ENCODE measurements at regions not wholly inside any gene's neighbourhood (a gene's known extent, or its start where the extent isn't known, plus 50 kb on each side); places are given as distances from the start of the nearest gene placed in this dataset.

DNA sequence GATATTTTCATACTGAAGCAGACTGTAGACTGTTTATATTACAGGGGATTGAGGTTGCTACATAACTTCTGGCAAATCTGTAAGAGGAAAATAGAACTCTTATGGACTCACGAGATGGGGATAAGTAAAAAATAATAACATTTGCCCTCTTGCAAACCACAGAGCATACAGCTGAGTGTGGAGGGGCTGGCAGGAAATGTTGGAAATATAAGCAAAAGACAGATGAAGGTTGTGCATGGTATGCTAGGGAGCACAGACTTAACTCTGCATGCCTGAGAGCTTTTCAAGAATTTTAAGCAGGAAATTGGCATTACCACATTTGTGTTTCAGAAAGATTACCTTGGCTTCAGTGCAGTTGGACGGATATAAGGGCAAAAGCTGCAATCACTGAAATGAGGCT, 411.1 kb downstream of the RAD51AP2 start:
- Histone ChIP-seq H3K27me3 (ENCODE audit: control insufficient read depth, insufficient read depth, low read length) (no peaks in the 10 kb centered on the region), H3K9ac (ENCODE audit: low read depth, low read length) (no peak overlapping the region), H3K4me1 (ENCODE audit: control insufficient read depth, insufficient read depth, low read length) (no peaks in the 10 kb centered on the region), H3K4me3 (ENCODE audit: low read depth, low read length) (no peak overlapping the region), H3K36me3 (ENCODE audit: control insufficient read depth, insufficient read depth, low read length) (no peaks in the 10 kb centered on the region), H3K9me3 (ENCODE audit: control insufficient read depth, insufficient read depth, low read length) (no peaks in the 10 kb centered on the region), H3K27ac (ENCODE audit: low read depth, low read length) (no peak overlapping the region)

DNA sequence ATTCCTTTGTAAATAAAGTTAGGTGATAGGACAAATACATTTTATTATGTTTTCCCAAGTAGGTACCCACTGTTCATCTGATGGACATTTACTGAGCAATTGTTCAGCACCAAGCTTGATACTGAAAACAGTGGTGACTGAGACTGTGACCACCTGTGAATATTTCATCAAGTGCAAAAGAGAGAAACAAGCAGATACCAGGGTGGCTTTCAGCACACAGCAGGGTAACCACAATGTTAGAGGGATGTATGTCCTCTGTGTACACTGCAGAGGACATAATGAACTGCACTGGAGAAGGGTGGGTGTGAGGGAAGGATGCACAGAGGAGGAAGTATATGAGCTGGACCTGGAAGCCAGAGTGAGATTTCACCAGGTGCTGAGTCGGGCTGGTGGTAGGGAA, 411.8 kb downstream of the RAD51AP2 start:
- Histone ChIP-seq H3K27ac (ENCODE audit: low read depth, low read length) (no peak overlapping the region), H3K36me3 (ENCODE audit: control insufficient read depth, insufficient read depth, low read length) (no peaks in the 10 kb centered on the region), H3K27me3 (ENCODE audit: control insufficient read depth, insufficient read depth, low read length) (no peaks in the 10 kb centered on the region), H3K4me3 (ENCODE audit: low read depth, low read length) (no peak overlapping the region), H3K4me1 (ENCODE audit: control insufficient read depth, insufficient read depth, low read length) (no peaks in the 10 kb centered on the region), H3K9ac (ENCODE audit: low read depth, low read length) (no peak overlapping the region), H3K9me3 (ENCODE audit: control insufficient read depth, insufficient read depth, low read length) (no peaks in the 10 kb centered on the region)

GRCh38 chr2:17104454-17104853, 413.8 kb downstream of the RAD51AP2 start:
- no peak overlapping the region for H3K4me3 ChIP-seq (ENCODE audit: low read depth, low read length)
- no peaks in the 10 kb centered on the region for H3K9me3 ChIP-seq (ENCODE audit: control insufficient read depth, insufficient read depth, low read length)
- no peak overlapping the region for H3K27ac ChIP-seq (ENCODE audit: low read depth, low read length)
- H3K27me3 ChIP-seq (ENCODE audit: control insufficient read depth, insufficient read depth, low read length) = no peaks in the 10 kb centered on the region
- no peaks in the 10 kb centered on the region for H3K4me1 ChIP-seq (ENCODE audit: control insufficient read depth, insufficient read depth, low read length)
- H3K36me3 ChIP-seq (ENCODE audit: control insufficient read depth, insufficient read depth, low read length) = no peaks in the 10 kb centered on the region
- H3K9ac ChIP-seq (ENCODE audit: low read depth, low read length) = no peak overlapping the region

DNA sequence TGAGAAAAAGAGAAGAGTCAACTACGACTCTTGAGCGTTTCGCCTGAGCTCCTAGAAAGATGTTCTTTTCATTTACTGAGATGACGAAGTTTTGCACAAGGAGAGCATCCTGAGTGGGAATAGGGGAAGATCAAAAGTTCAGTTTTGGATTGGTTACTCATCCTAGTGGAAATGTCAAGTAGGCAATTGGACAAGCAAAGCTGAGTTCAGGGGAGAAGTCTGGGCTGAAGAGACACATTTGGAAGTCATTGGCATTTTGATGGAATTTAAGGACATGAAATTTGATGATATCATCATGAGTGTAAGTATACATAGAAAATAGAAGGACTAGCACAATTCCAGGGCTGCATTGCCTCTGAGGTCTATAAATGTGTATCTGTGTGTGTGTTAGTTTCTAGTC, 416.6 kb downstream of the RAD51AP2 start:
- no peaks in the 10 kb centered on the region for H3K9me3 ChIP-seq (ENCODE audit: control insufficient read depth, insufficient read depth, low read length)
- H3K36me3 ChIP-seq (ENCODE audit: control insufficient read depth, insufficient read depth, low read length) = no peaks in the 10 kb centered on the region
- no peak overlapping the region for H3K27ac ChIP-seq (ENCODE audit: low read depth, low read length)
- no peak overlapping the region for H3K9ac ChIP-seq (ENCODE audit: low read depth, low read length)
- H3K27me3 ChIP-seq (ENCODE audit: control insufficient read depth, insufficient read depth, low read length) = no peaks in the 10 kb centered on the region
- H3K4me1 ChIP-seq (ENCODE audit: control insufficient read depth, insufficient read depth, low read length) = no peaks in the 10 kb centered on the region
- H3K4me3 ChIP-seq (ENCODE audit: low read depth, low read length) = no peak overlapping the region

GRCh38 chr2:17101091-17101490, 417.1 kb downstream of the RAD51AP2 start:
- Histone ChIP-seq H3K4me3 (ENCODE audit: low read depth, low read length) (no peak overlapping the region), H3K36me3 (ENCODE audit: control insufficient read depth, insufficient read depth, low read length) (no peaks in the 10 kb centered on the region), H3K9ac (ENCODE audit: low read depth, low read length) (no peak overlapping the region), H3K4me1 (ENCODE audit: control insufficient read depth, insufficient read depth, low read length) (no peaks in the 10 kb centered on the region), H3K27me3 (ENCODE audit: control insufficient read depth, insufficient read depth, low read length) (no peaks in the 10 kb centered on the region), H3K9me3 (ENCODE audit: control insufficient read depth, insufficient read depth, low read length) (no peaks in the 10 kb centered on the region), H3K27ac (ENCODE audit: low read depth, low read length) (no peak overlapping the region)

- H3K27me3 ChIP-seq (ENCODE audit: control insufficient read depth, insufficient read depth, low read length) = no peaks in the 10 kb centered on the region
- no peaks in the 10 kb centered on the region for H3K9me3 ChIP-seq (ENCODE audit: control insufficient read depth, insufficient read depth, low read length)
- no peak overlapping the region for H3K4me3 ChIP-seq (ENCODE audit: low read depth, low read length)
- no peak overlapping the region for H3K9ac ChIP-seq (ENCODE audit: low read depth, low read length)
- H3K4me1 ChIP-seq (ENCODE audit: control insufficient read depth, insufficient read depth, low read length) = no peaks in the 10 kb centered on the region
- H3K27ac ChIP-seq (ENCODE audit: low read depth, low read length) = no peak overlapping the region
- H3K36me3 ChIP-seq (ENCODE audit: control insufficient read depth, insufficient read depth, low read length) = no peaks in the 10 kb centered on the region
Observed at GRCh38 chr2:17095340-17095739, 422.9 kb downstream of the RAD51AP2 start.

DNA sequence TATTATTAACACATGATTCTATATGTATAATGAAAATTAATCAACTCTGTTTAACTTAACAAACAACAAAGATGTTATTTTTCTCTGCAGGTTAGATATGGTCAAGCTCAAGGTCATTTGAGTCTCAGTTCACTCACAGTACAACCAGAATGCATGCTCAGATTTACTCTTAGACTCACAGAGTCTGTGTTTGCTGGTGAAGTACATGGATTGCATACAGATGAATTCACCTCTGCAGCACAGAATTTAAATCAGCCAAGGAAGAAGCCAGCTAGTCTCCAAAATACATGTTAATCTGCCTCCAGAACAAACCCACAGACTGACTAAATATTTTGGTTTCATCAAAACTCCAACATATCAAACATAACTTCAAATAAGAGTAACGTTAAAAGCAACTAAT, 424.5 kb downstream of the RAD51AP2 start:
- no peak overlapping the region for H3K9ac ChIP-seq (ENCODE audit: low read depth, low read length)
- H3K4me1 ChIP-seq (ENCODE audit: control insufficient read depth, insufficient read depth, low read length) = no peaks in the 10 kb centered on the region
- H3K27me3 ChIP-seq (ENCODE audit: control insufficient read depth, insufficient read depth, low read length) = no peaks in the 10 kb centered on the region
- H3K4me3 ChIP-seq (ENCODE audit: low read depth, low read length) = no peak overlapping the region
- no peaks in the 10 kb centered on the region for H3K9me3 ChIP-seq (ENCODE audit: control insufficient read depth, insufficient read depth, low read length)
- no peak overlapping the region for H3K27ac ChIP-seq (ENCODE audit: low read depth, low read length)
- no peaks in the 10 kb centered on the region for H3K36me3 ChIP-seq (ENCODE audit: control insufficient read depth, insufficient read depth, low read length)

GRCh38 chr2:17086990-17087389, 421.4 kb upstream of the CYRIA start:
- H3K36me3 ChIP-seq (ENCODE audit: control insufficient read depth, insufficient read depth, low read length) = no peaks in the 10 kb centered on the region
- H3K27ac ChIP-seq (ENCODE audit: low read depth, low read length) = no peak overlapping the region
- H3K27me3 ChIP-seq (ENCODE audit: control insufficient read depth, insufficient read depth, low read length) = no peaks in the 10 kb centered on the region
- H3K9ac ChIP-seq (ENCODE audit: low read depth, low read length) = no peak overlapping the region
- no peaks in the 10 kb centered on the region for H3K4me1 ChIP-seq (ENCODE audit: control insufficient read depth, insufficient read depth, low read length)
- H3K4me3 ChIP-seq (ENCODE audit: low read depth, low read length) = no peak overlapping the region
- H3K9me3 ChIP-seq (ENCODE audit: control insufficient read depth, insufficient read depth, low read length) = no peaks in the 10 kb centered on the region

DNA sequence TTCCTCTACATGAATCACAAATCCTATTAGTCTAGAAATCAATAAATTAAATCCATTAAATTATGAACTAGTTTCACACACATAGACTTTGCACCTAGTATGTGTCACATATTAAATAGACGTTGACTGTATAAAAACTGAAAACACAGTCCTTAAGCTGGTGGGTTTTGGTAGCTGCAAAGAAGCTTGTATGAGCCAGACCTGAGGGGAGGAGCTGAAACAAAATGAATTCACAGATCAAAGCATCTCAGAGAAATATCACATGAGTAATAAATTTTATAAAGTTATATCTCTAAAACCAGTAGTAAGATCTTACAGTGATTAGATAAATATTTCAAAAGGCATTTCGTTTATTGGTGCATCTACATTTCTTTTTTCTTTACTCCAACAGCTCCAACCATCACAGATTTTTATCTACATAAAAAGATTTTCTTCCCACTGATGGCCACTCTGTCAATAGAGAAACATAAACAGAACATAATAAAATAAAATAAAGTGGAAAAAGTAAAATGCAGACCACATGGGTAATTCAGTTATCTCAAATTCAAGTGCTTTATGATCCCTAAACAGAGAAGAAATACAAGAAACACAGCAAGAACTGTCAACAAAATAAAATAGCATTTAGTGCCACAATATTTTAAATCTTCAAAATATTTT, 420.0 kb upstream of the CYRIA start:
- Histone ChIP-seq H3K4me1 (ENCODE audit: control insufficient read depth, insufficient read depth, low read length) (no peaks in the 10 kb centered on the region), H3K9ac (ENCODE audit: low read depth, low read length) (no peak overlapping the region), H3K9me3 (ENCODE audit: control insufficient read depth, insufficient read depth, low read length) (0 out of 2 replicates have a peak, but pooled peaks cover 2% of the 10 kb centered on the region), H3K27me3 (ENCODE audit: control insufficient read depth, insufficient read depth, low read length) (no peaks in the 10 kb centered on the region), H3K27ac (ENCODE audit: low read depth, low read length) (no peak overlapping the region), H3K36me3 (ENCODE audit: control insufficient read depth, insufficient read depth, low read length) (no peaks in the 10 kb centered on the region), H3K4me3 (ENCODE audit: low read depth, low read length) (no peak overlapping the region)

- Histone ChIP-seq H3K27ac (ENCODE audit: low read depth, low read length) (no peak overlapping the region), H3K9ac (ENCODE audit: low read depth, low read length) (no peak overlapping the region), H3K27me3 (ENCODE audit: control insufficient read depth, insufficient read depth, low read length) (no peaks in the 10 kb centered on the region), H3K36me3 (ENCODE audit: control insufficient read depth, insufficient read depth, low read length) (no peaks in the 10 kb centered on the region), H3K9me3 (ENCODE audit: control insufficient read depth, insufficient read depth, low read length) (peaks cover 8% of the 10 kb centered on the region; the same call in 1 of the 2 replicates), H3K4me1 (ENCODE audit: control insufficient read depth, insufficient read depth, low read length) (no peaks in the 10 kb centered on the region), H3K4me3 (ENCODE audit: low read depth, low read length) (no peak overlapping the region)
Observed at GRCh38 chr2:17084877-17085276, 419.2 kb upstream of the CYRIA start.

DNA sequence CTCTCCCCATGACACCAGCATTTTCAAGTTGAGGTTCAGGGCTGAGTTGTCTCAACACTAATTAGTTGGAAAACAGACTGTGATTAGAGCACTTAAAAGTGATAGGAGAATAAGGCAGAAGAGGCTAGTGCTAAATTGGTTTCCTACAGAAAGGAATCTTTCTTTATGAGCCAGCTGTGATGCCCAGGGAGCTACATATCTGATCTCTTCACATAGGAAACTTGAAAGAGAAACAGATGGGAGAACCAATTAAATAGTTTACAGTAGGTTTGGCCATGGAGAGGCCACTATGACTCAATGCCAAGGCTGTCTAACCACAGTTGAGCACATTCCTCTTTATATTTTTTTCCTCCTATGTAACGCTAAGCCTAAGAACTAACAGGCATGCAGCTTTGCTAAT, 418.3 kb upstream of the CYRIA start:
- Histone ChIP-seq H3K4me3 (ENCODE audit: low read depth, low read length) (no peak overlapping the region), H3K4me1 (ENCODE audit: control insufficient read depth, insufficient read depth, low read length) (no peaks in the 10 kb centered on the region), H3K9ac (ENCODE audit: low read depth, low read length) (no peak overlapping the region), H3K36me3 (ENCODE audit: control insufficient read depth, insufficient read depth, low read length) (no peaks in the 10 kb centered on the region), H3K27ac (ENCODE audit: low read depth, low read length) (no peak overlapping the region), H3K27me3 (ENCODE audit: control insufficient read depth, insufficient read depth, low read length) (no peaks in the 10 kb centered on the region), H3K9me3 (ENCODE audit: control insufficient read depth, insufficient read depth, low read length) (peaks cover 17% of the 10 kb centered on the region)

- Histone ChIP-seq H3K9me3 (ENCODE audit: control insufficient read depth, insufficient read depth, low read length) (peaks cover 17% of the 10 kb centered on the region), H3K4me3 (ENCODE audit: low read depth, low read length) (no peak overlapping the region), H3K27me3 (ENCODE audit: control insufficient read depth, insufficient read depth, low read length) (no peaks in the 10 kb centered on the region), H3K27ac (ENCODE audit: low read depth, low read length) (no peak overlapping the region), H3K9ac (ENCODE audit: low read depth, low read length) (no peak overlapping the region), H3K4me1 (ENCODE audit: control insufficient read depth, insufficient read depth, low read length) (no peaks in the 10 kb centered on the region), H3K36me3 (ENCODE audit: control insufficient read depth, insufficient read depth, low read length) (no peaks in the 10 kb centered on the region)
Observed at GRCh38 chr2:17079262-17079661, 413.6 kb upstream of the CYRIA start.

Measured in HUES48 (cell line).